ENCODE measurements at regions not wholly inside any gene's neighbourhood (a gene's known extent, or its start where the extent isn't known, plus 50 kb on each side); places are given as distances from the start of the nearest gene placed in this dataset.

GRCh38 chr1:81157686-81158085 lies 643.0 kb upstream of the ADGRL2 start:
- no peak overlapping the region for H3K27ac Mint-ChIP-seq (ENCODE audit: low read depth)
- DNase-seq (ENCODE audit: low spot score in 2 of 2) (no peak), ATAC-seq (replicated peaks; ENCODE audit: extremely low read depth, poor library complexity, severe bottlenecking) (no peak)
- no peaks in the 10 kb centered on the region for H3K27me3 Mint-ChIP-seq
- peaks cover 1% of the 10 kb centered on the region for H3K9me3 Mint-ChIP-seq
- no peaks in the 10 kb centered on the region for H3K36me3 Mint-ChIP-seq (ENCODE audit: insufficient read depth)
- H3K4me3 Mint-ChIP-seq, result no peak overlapping the region
- no peaks in the 10 kb centered on the region for H3K4me1 Mint-ChIP-seq

- Mint-ChIP-seq H3K27ac (ENCODE audit: low read depth) (no peak overlapping the region), H3K4me1 (no peaks in the 10 kb centered on the region), H3K9me3 (peaks cover 6% of the 10 kb centered on the region), H3K4me3 (no peak overlapping the region), H3K27me3 (no peaks in the 10 kb centered on the region), H3K36me3 (ENCODE audit: insufficient read depth) (no peaks in the 10 kb centered on the region)
- DNase-seq (ENCODE audit: low spot score in 2 of 2) (no peak), ATAC-seq (replicated peaks; ENCODE audit: extremely low read depth, poor library complexity, severe bottlenecking) (no peak)
Observed at GRCh38 chr1:81156887-81157286, 643.8 kb upstream of the ADGRL2 start.

GRCh38 chr1:81155131-81155530 lies 645.6 kb upstream of the ADGRL2 start:
- Mint-ChIP-seq H3K4me1 (no peaks in the 10 kb centered on the region), H3K36me3 (ENCODE audit: insufficient read depth) (no peaks in the 10 kb centered on the region)
- no peak for ATAC-seq (replicated peaks; ENCODE audit: extremely low read depth, poor library complexity, severe bottlenecking)

GRCh38 chr1:81151206-81151605 lies 649.5 kb upstream of the ADGRL2 start:
- DNase-seq (ENCODE audit: low spot score in 2 of 2), result no peak
- H3K4me3 Mint-ChIP-seq, result no peak overlapping the region

More at GRCh38 chr1:81155131-81155530, 645.6 kb upstream of the ADGRL2 start:
- Mint-ChIP-seq H3K27me3 (no peaks in the 10 kb centered on the region), H3K4me3 (no peak overlapping the region), H3K27ac (ENCODE audit: low read depth) (no peak overlapping the region), H3K9me3 (peaks cover 18% of the 10 kb centered on the region)
- DNase-seq (ENCODE audit: low spot score in 2 of 2), result no peak

GRCh38 chr1:81149649-81150325 lies 650.9 kb upstream of the ADGRL2 start:
- Mint-ChIP-seq H3K4me1 (no peaks in the 10 kb centered on the region), H3K27ac (ENCODE audit: low read depth) (no peak overlapping the region), H3K27me3 (no peaks in the 10 kb centered on the region), H3K4me3 (no peak overlapping the region), H3K36me3 (ENCODE audit: insufficient read depth) (no peaks in the 10 kb centered on the region), H3K9me3 (peaks cover 18% of the 10 kb centered on the region)
- no peak for DNase-seq (ENCODE audit: low spot score in 2 of 2)
- no peak for ATAC-seq (replicated peaks; ENCODE audit: extremely low read depth, poor library complexity, severe bottlenecking)

More at GRCh38 chr1:81151206-81151605, 649.5 kb upstream of the ADGRL2 start:
- Mint-ChIP-seq H3K27ac (ENCODE audit: low read depth) (no peak overlapping the region), H3K9me3 (peaks cover 18% of the 10 kb centered on the region), H3K4me1 (no peaks in the 10 kb centered on the region), H3K36me3 (ENCODE audit: insufficient read depth) (no peaks in the 10 kb centered on the region), H3K27me3 (no peaks in the 10 kb centered on the region)
- ATAC-seq (replicated peaks; ENCODE audit: extremely low read depth, poor library complexity, severe bottlenecking), result no peak

GRCh38 chr1:81144240-81144825 lies 656.4 kb upstream of the ADGRL2 start:
- Mint-ChIP-seq H3K4me1 (no peaks in the 10 kb centered on the region), H3K4me3 (no peak overlapping the region), H3K9me3 (peaks cover 8% of the 10 kb centered on the region), H3K36me3 (ENCODE audit: insufficient read depth) (no peaks in the 10 kb centered on the region), H3K27ac (ENCODE audit: low read depth) (no peak overlapping the region), H3K27me3 (no peaks in the 10 kb centered on the region)
- ATAC-seq (replicated peaks; ENCODE audit: extremely low read depth, poor library complexity, severe bottlenecking), result no peak
- DNase-seq (ENCODE audit: low spot score in 2 of 2), result no peak

- no peak overlapping the region for H3K4me3 Mint-ChIP-seq
- H3K27me3 Mint-ChIP-seq, result no peaks in the 10 kb centered on the region
- ATAC-seq (replicated peaks; ENCODE audit: extremely low read depth, poor library complexity, severe bottlenecking) (no peak), DNase-seq (ENCODE audit: low spot score in 2 of 2) (no peak)
- H3K9me3 Mint-ChIP-seq, result peaks cover 12% of the 10 kb centered on the region
- H3K36me3 Mint-ChIP-seq (ENCODE audit: insufficient read depth), result no peaks in the 10 kb centered on the region
- no peak overlapping the region for H3K27ac Mint-ChIP-seq (ENCODE audit: low read depth)
- no peaks in the 10 kb centered on the region for H3K4me1 Mint-ChIP-seq
Observed at GRCh38 chr1:81142099-81142826, 658.5 kb upstream of the ADGRL2 start.

- Mint-ChIP-seq H3K4me3 (no peak overlapping the region), H3K27me3 (no peaks in the 10 kb centered on the region), H3K27ac (ENCODE audit: low read depth) (no peak overlapping the region), H3K9me3 (peaks cover 6% of the 10 kb centered on the region), H3K4me1 (no peaks in the 10 kb centered on the region), H3K36me3 (ENCODE audit: insufficient read depth) (no peaks in the 10 kb centered on the region)
- DNase-seq (ENCODE audit: low spot score in 2 of 2), result no peak
- ATAC-seq (replicated peaks; ENCODE audit: extremely low read depth, poor library complexity, severe bottlenecking), result no peak
Observed at GRCh38 chr1:81135524-81135923, 665.2 kb upstream of the ADGRL2 start.

- Mint-ChIP-seq H3K36me3 (ENCODE audit: insufficient read depth) (no peaks in the 10 kb centered on the region), H3K4me3 (no peak overlapping the region), H3K9me3 (peaks cover 6% of the 10 kb centered on the region), H3K4me1 (no peaks in the 10 kb centered on the region), H3K27ac (ENCODE audit: low read depth) (no peak overlapping the region), H3K27me3 (no peaks in the 10 kb centered on the region)
- DNase-seq (ENCODE audit: low spot score in 2 of 2) (no peak), ATAC-seq (replicated peaks; ENCODE audit: extremely low read depth, poor library complexity, severe bottlenecking) (no peak)
Observed at GRCh38 chr1:81129776-81130175, 671.0 kb upstream of the ADGRL2 start.

- Mint-ChIP-seq H3K27ac (ENCODE audit: low read depth) (no peak overlapping the region), H3K36me3 (ENCODE audit: insufficient read depth) (no peaks in the 10 kb centered on the region), H3K27me3 (no peaks in the 10 kb centered on the region), H3K4me3 (no peak overlapping the region), H3K9me3 (peaks cover 6% of the 10 kb centered on the region), H3K4me1 (no peaks in the 10 kb centered on the region)
- DNase-seq (ENCODE audit: low spot score in 2 of 2) (no peak), ATAC-seq (replicated peaks; ENCODE audit: extremely low read depth, poor library complexity, severe bottlenecking) (no peak)
Observed at GRCh38 chr1:81129366-81129765, 671.4 kb upstream of the ADGRL2 start.

GRCh38 chr1:81128079-81128478 lies 672.7 kb upstream of the ADGRL2 start:
- no peaks in the 10 kb centered on the region for H3K4me1 Mint-ChIP-seq
- H3K36me3 Mint-ChIP-seq (ENCODE audit: insufficient read depth), result no peaks in the 10 kb centered on the region
- no peak overlapping the region for H3K4me3 Mint-ChIP-seq
- ATAC-seq (replicated peaks; ENCODE audit: extremely low read depth, poor library complexity, severe bottlenecking) (no peak), DNase-seq (ENCODE audit: low spot score in 2 of 2) (no peak)
- H3K27ac Mint-ChIP-seq (ENCODE audit: low read depth), result no peak overlapping the region
- H3K27me3 Mint-ChIP-seq, result no peaks in the 10 kb centered on the region
- peaks cover 12% of the 10 kb centered on the region for H3K9me3 Mint-ChIP-seq

GRCh38 chr1:81126989-81127581 lies 673.6 kb upstream of the ADGRL2 start:
- ATAC-seq (replicated peaks; ENCODE audit: extremely low read depth, poor library complexity, severe bottlenecking) (no peak), DNase-seq (ENCODE audit: low spot score in 2 of 2) (no peak)
- Mint-ChIP-seq H3K27ac (ENCODE audit: low read depth) (no peak overlapping the region), H3K4me1 (no peaks in the 10 kb centered on the region), H3K27me3 (no peaks in the 10 kb centered on the region), H3K9me3 (peaks cover 12% of the 10 kb centered on the region), H3K4me3 (no peak overlapping the region), H3K36me3 (ENCODE audit: insufficient read depth) (no peaks in the 10 kb centered on the region)

Measured in central memory CD8-positive, alpha-beta T cell (primary cell).